ENCODE measurements at regions not wholly inside any gene's neighbourhood (a gene's known extent, or its start where the extent isn't known, plus 50 kb on each side); places are given as distances from the start of the nearest gene placed in this dataset.

GRCh38 chr13:107572156-107572555 lies 643.2 kb downstream of the LIG4 start:
- TF ChIP-seq CTCF (IDR thresholded peaks at IDR 0.05) (no peak), POLR2A (IDR thresholded peaks at IDR 0.05) (no peak)
